K562 (cell line): ENCODE measurements at regions not wholly inside any gene's neighbourhood (a gene's known extent, or its start where the extent isn't known, plus 50 kb on each side); places are given as distances from the start of the nearest gene placed in this dataset.

Experiments
- NCOA4 ChIP-seq: fragments of 450-650 bp; IDR thresholded peaks from 2 replicates; pipeline ENCODE4 v1.6.1; 2018; ENCODE audit warnings: mild to moderate bottlenecking; ENCODE audit not compliant: partially characterized antibody
- RBM25 ChIP-seq: fragments of 200-400 bp; formaldehyde crosslinking; IDR thresholded peaks from 2 replicates; pipeline ENCODE4 v1.6.1; 2018; ENCODE audit warnings: low read length, low read depth, moderate library complexity; ENCODE audit not compliant: severe bottlenecking
- ZFP36 ChIP-seq: fragments of 150-350 bp; IDR thresholded peaks from 2 replicates; pipeline ENCODE4 v1.6.1; 2018; ENCODE audit warnings: low read length, low read depth; ENCODE audit not compliant: partially characterized antibody
- ZNF253 ChIP-seq: fragments of 250-450 bp; sonication (Bioruptor Pico); conservative IDR thresholded peaks from 2 replicates; pipeline ENCODE4 v1.6.1; 2021; ENCODE audit warnings: mild to moderate bottlenecking
- TF ChIP-seq, protein P1 (sequence below): sonication (generic); formaldehyde crosslinking; IDR thresholded peaks from 2 replicates; pipeline ENCODE4 v1.8.0; 2022; ENCODE audit warnings: mild to moderate bottlenecking, missing genetic modification reagents
- TF ChIP-seq, protein P2 (sequence below): fragments of 450-650 bp; formaldehyde crosslinking; IDR thresholded peaks from 2 replicates; pipeline ENCODE4 v1.4.0; 2020; ENCODE audit warnings: mild to moderate bottlenecking, moderate library complexity
- TF ChIP-seq, protein P3 (sequence below): sonication (generic); formaldehyde crosslinking; IDR thresholded peaks from 2 replicates; pipeline ENCODE4 v1.8.0; 2023; ENCODE audit warnings: mild to moderate bottlenecking, missing genetic modification reagents

DNA sequence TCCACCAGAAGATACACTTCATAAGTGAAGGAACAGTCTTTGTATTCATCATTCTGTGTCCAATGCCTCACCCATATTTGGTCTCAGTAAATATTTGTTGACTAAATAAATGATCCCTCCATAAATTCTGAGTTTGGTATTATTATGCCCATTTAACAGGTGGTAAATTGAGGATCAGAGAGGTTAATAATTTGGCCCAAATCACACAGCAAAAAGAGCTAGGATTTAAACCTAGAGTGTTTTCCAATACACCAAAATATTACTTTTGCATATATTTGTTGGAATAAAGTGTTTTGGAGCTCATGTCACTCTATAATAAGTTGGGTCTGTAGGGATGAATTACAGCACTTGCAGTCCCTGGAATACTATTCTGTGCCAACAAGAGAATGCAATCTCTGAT is 470.3 kb downstream of the ARHGEF28 start (continued):
- TF ChIP-seq RBM25 (peak; percentile 62), ZFP36 (peak; percentile 26), NCOA4 (no peak), ZNF253 (CRISPR knock-in tag) (no peak)
- TF ChIP-seq, protein P1, sequence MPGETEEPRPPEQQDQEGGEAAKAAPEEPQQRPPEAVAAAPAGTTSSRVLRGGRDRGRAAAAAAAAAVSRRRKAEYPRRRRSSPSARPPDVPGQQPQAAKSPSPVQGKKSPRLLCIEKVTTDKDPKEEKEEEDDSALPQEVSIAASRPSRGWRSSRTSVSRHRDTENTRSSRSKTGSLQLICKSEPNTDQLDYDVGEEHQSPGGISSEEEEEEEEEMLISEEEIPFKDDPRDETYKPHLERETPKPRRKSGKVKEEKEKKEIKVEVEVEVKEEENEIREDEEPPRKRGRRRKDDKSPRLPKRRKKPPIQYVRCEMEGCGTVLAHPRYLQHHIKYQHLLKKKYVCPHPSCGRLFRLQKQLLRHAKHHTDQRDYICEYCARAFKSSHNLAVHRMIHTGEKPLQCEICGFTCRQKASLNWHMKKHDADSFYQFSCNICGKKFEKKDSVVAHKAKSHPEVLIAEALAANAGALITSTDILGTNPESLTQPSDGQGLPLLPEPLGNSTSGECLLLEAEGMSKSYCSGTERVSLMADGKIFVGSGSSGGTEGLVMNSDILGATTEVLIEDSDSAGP (CRISPR knock-in tag): no peak
- TF ChIP-seq, protein P2, sequence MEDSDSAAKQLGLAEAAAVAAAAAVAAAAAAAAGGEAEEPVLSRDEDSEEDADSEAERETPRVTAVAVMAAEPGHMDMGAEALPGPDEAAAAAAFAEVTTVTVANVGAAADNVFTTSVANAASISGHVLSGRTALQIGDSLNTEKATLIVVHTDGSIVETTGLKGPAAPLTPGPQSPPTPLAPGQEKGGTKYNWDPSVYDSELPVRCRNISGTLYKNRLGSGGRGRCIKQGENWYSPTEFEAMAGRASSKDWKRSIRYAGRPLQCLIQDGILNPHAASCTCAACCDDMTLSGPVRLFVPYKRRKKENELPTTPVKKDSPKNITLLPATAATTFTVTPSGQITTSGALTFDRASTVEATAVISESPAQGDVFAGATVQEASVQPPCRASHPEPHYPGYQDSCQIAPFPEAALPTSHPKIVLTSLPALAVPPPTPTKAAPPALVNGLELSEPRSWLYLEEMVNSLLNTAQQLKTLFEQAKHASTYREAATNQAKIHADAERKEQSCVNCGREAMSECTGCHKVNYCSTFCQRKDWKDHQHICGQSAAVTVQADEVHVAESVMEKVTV (CRISPR knock-in tag): no peak
- TF ChIP-seq, protein P3, sequence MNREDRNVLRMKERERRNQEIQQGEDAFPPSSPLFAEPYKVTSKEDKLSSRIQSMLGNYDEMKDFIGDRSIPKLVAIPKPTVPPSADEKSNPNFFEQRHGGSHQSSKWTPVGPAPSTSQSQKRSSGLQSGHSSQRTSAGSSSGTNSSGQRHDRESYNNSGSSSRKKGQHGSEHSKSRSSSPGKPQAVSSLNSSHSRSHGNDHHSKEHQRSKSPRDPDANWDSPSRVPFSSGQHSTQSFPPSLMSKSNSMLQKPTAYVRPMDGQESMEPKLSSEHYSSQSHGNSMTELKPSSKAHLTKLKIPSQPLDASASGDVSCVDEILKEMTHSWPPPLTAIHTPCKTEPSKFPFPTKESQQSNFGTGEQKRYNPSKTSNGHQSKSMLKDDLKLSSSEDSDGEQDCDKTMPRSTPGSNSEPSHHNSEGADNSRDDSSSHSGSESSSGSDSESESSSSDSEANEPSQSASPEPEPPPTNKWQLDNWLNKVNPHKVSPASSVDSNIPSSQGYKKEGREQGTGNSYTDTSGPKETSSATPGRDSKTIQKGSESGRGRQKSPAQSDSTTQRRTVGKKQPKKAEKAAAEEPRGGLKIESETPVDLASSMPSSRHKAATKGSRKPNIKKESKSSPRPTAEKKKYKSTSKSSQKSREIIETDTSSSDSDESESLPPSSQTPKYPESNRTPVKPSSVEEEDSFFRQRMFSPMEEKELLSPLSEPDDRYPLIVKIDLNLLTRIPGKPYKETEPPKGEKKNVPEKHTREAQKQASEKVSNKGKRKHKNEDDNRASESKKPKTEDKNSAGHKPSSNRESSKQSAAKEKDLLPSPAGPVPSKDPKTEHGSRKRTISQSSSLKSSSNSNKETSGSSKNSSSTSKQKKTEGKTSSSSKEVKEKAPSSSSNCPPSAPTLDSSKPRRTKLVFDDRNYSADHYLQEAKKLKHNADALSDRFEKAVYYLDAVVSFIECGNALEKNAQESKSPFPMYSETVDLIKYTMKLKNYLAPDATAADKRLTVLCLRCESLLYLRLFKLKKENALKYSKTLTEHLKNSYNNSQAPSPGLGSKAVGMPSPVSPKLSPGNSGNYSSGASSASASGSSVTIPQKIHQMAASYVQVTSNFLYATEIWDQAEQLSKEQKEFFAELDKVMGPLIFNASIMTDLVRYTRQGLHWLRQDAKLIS: no peak
